ENCODE measurements at regions not wholly inside any gene's neighbourhood (a gene's known extent, or its start where the extent isn't known, plus 50 kb on each side); places are given as distances from the start of the nearest gene placed in this dataset.

DNA sequence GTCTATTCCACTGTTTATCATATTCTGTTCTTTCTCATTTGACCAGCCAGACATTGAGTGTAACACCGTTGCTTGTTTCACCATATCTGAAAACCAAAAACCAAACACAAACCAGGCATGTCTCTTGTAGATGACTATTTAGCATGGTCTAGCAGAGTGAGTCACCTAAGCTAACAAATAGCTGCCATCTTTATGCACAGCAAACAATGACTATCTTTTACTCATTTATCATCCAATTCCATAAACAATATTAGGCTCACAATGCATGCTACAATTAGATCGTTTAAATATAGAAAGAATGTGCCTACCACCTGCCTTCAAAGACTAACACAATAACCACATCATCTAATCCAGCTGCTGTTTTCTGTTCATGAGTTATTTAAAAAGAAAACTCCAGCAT lies 495.4 kb downstream of the PCDH19 start:
- peaks cover 0 to 2% of the 10 kb centered on the region in 2 donors for H3K27me3 ChIP-seq (ENCODE audit: control insufficient read depth in 2 of 2, insufficient read depth in 2 of 2, low read length in 2 of 2)
- no peaks in the 10 kb centered on the region for H4K20me1 ChIP-seq (ENCODE audit: insufficient read depth, low read length)
- H3K27ac ChIP-seq (ENCODE audit: low read depth in 1 of 2, low read length in 2 of 2), result no peak overlapping the region
- no peaks in the 10 kb centered on the region for H3K9me3 Mint-ChIP-seq
- H3K79me2 ChIP-seq (ENCODE audit: insufficient read depth, low read length), result no peaks in the 10 kb centered on the region
- no peak overlapping the region for H3K9ac ChIP-seq (ENCODE audit: insufficient read depth, low read length, poor library complexity, severe bottlenecking)
- H2AFZ ChIP-seq (ENCODE audit: insufficient read depth, low read depth, low read length, poor library complexity, severe bottlenecking), result no peak overlapping the region
- H3K4me2 ChIP-seq (replicated peaks; ENCODE audit: extremely low read depth, low read length, poor library complexity, severe bottlenecking), result no peak overlapping the region
- DNase-seq, result no peak
- H3K36me3 ChIP-seq (replicated peaks in 1 of 2; ENCODE audit: control insufficient read depth in 1 of 2, insufficient read depth in 2 of 2, low read length in 2 of 2), result no peaks in the 10 kb centered on the region
- no peak overlapping the region for H3K4me3 Mint-ChIP-seq
- peaks cover 0 to 5% (median 1%) of the 10 kb centered on the region in 3 donors for H3K27me3 Mint-ChIP-seq (ENCODE audit: low read depth in 3 of 3)
- no peak overlapping the region for H3K27ac Mint-ChIP-seq
- H3K4me3 ChIP-seq (replicated peaks in 1 of 3; ENCODE audit: low read depth in 2 of 3, low read length in 3 of 3), result no peak overlapping the region
- no peaks in the 10 kb centered on the region for H3K36me3 Mint-ChIP-seq
- no peak for TF ChIP-seq CTCF (IDR thresholded peaks at IDR 0.05)
- intact Hi-C loops (cut with micrococcal nuclease), result no loop called here
- no peaks in the 10 kb centered on the region for H3K9me3 ChIP-seq (replicated peaks in 1 of 2; ENCODE audit: control insufficient read depth in 1 of 2, insufficient read depth in 1 of 2, low read length in 2 of 2)
- no CpG with 5 or more reads among the region's 2 CpGs for WGBS (ENCODE audit: insufficient coverage)
- H3K4me1 Mint-ChIP-seq, result no peaks in the 10 kb centered on the region
- H3K4me1 ChIP-seq (ENCODE audit: control insufficient read depth in 1 of 2, insufficient read depth in 2 of 2, low read length in 2 of 2), result no peaks in the 10 kb centered on the region

GRCh38 chrX:99913611-99914010 lies 496.5 kb downstream of the PCDH19 start:
- H3K27ac Mint-ChIP-seq, result no peak overlapping the region
- no peaks in the 10 kb centered on the region for H3K36me3 ChIP-seq (replicated peaks in 1 of 2; ENCODE audit: control insufficient read depth in 1 of 2, insufficient read depth in 2 of 2, low read length in 2 of 2)
- H3K9me3 Mint-ChIP-seq, result no peaks in the 10 kb centered on the region
- H3K4me2 ChIP-seq (replicated peaks; ENCODE audit: extremely low read depth, low read length, poor library complexity, severe bottlenecking), result no peak overlapping the region
- no peak overlapping the region for H3K4me3 Mint-ChIP-seq
- DNase-seq, result no peak
- WGBS (ENCODE audit: insufficient coverage), result no CpG with 5 or more reads among the region's 5 CpGs
- no peaks in the 10 kb centered on the region for H3K79me2 ChIP-seq (ENCODE audit: insufficient read depth, low read length)
- no peaks in the 10 kb centered on the region for H3K4me1 ChIP-seq (ENCODE audit: control insufficient read depth in 1 of 2, insufficient read depth in 2 of 2, low read length in 2 of 2)
- no peak overlapping the region for H3K9ac ChIP-seq (ENCODE audit: insufficient read depth, low read length, poor library complexity, severe bottlenecking)
- H3K27me3 Mint-ChIP-seq (ENCODE audit: low read depth in 3 of 3), result peaks cover 0 to 5% (median 1%) of the 10 kb centered on the region in 3 donors
- peaks cover 0 to 2% of the 10 kb centered on the region in 2 donors for H3K27me3 ChIP-seq (ENCODE audit: control insufficient read depth in 2 of 2, insufficient read depth in 2 of 2, low read length in 2 of 2)
- H3K9me3 ChIP-seq (replicated peaks in 1 of 2; ENCODE audit: control insufficient read depth in 1 of 2, insufficient read depth in 1 of 2, low read length in 2 of 2), result no peaks in the 10 kb centered on the region
- H4K20me1 ChIP-seq (ENCODE audit: insufficient read depth, low read length), result no peaks in the 10 kb centered on the region
- no peak overlapping the region for H3K4me3 ChIP-seq (replicated peaks in 1 of 3; ENCODE audit: low read depth in 2 of 3, low read length in 3 of 3)
- no peak for TF ChIP-seq CTCF (IDR thresholded peaks at IDR 0.05)
- intact Hi-C loops (cut with micrococcal nuclease), result no loop called here
- no peak overlapping the region for H3K27ac ChIP-seq (ENCODE audit: low read depth in 1 of 2, low read length in 2 of 2)
- no peaks in the 10 kb centered on the region for H3K4me1 Mint-ChIP-seq
- no peak overlapping the region for H2AFZ ChIP-seq (ENCODE audit: insufficient read depth, low read depth, low read length, poor library complexity, severe bottlenecking)
- H3K36me3 Mint-ChIP-seq, result no peaks in the 10 kb centered on the region
